Left hindlimb (tissue), 1 donor: ENCODE measurements at regions not wholly inside any gene's neighbourhood (a gene's known extent, or its start where the extent isn't known, plus 50 kb on each side); places are given as distances from the start of the nearest gene placed in this dataset.
"Not testable (repeated sequence)": the region's sequence is repeated elsewhere in the genome, so short reads cannot be mapped to it uniquely, and the experiment has no call there.

Experiments used
- DNase-seq: peaks from one replicate; pipeline ENCODE4 v3.0.0-alpha.2; 2018

GRCh38 chr16:66205287-66206231, 160.9 kb upstream of the CDH5 start:
- DNase-seq: no peak

- no peak for DNase-seq
These were observed 161.7 kb upstream of the CDH5 start for GRCh38 chr16:66204756-66205155.

GRCh38 chr16:66203476-66203875, 163.0 kb upstream of the CDH5 start:
- DNase-seq: no peak

- no peak for DNase-seq
These were observed 167.3 kb upstream of the CDH5 start for GRCh38 chr16:66199189-66199588.

- no peak for DNase-seq
These were observed 167.8 kb upstream of the CDH5 start for GRCh38 chr16:66198641-66199040.

GRCh38 chr16:66197668-66198278, 168.7 kb upstream of the CDH5 start:
- no peak for DNase-seq

GRCh38 chr16:66196770-66197169, 169.7 kb upstream of the CDH5 start:
- DNase-seq: no peak

- no peak for DNase-seq
These were observed 171.6 kb upstream of the CDH5 start for GRCh38 chr16:66194866-66195265.

GRCh38 chr16:66193543-66194229, 172.8 kb upstream of the CDH5 start:
- no peak for DNase-seq

- DNase-seq: no peak
These were observed 176.1 kb upstream of the CDH5 start for GRCh38 chr16:66190411-66190810.

GRCh38 chr16:66189951-66190350, 176.5 kb upstream of the CDH5 start:
- DNase-seq: no peak

GRCh38 chr16:66188917-66189725, 177.4 kb upstream of the CDH5 start:
- peak; percentile 64 for DNase-seq

- no peak for DNase-seq
These were observed 180.2 kb upstream of the CDH5 start for GRCh38 chr16:66186251-66186785.

- DNase-seq: no peak
These were observed 183.9 kb upstream of the CDH5 start for GRCh38 chr16:66182592-66182991.

GRCh38 chr16:66176731-66177130, 189.8 kb upstream of the CDH5 start:
- no peak for DNase-seq

- no peak for DNase-seq
These were observed 190.4 kb upstream of the CDH5 start for GRCh38 chr16:66176111-66176510.

- no peak for DNase-seq
These were observed 190.9 kb upstream of the CDH5 start for GRCh38 chr16:66175636-66176035.

- no peak for DNase-seq
These were observed 191.4 kb upstream of the CDH5 start for GRCh38 chr16:66175058-66175457.

- DNase-seq: not testable (repeated sequence)
These were observed 192.7 kb upstream of the CDH5 start for GRCh38 chr16:66173796-66174195.

- not testable (repeated sequence) for DNase-seq
These were observed 193.3 kb upstream of the CDH5 start for GRCh38 chr16:66173181-66173580.

- no peak for DNase-seq
These were observed 194.0 kb upstream of the CDH5 start for GRCh38 chr16:66172463-66172862.

GRCh38 chr16:66171578-66171977, 194.9 kb upstream of the CDH5 start:
- no peak for DNase-seq

- no peak for DNase-seq
These were observed 195.5 kb upstream of the CDH5 start for GRCh38 chr16:66170989-66171388.
